Type B pancreatic cell (in vitro differentiated cells): ENCODE measurements at regions not wholly inside any gene's neighbourhood (a gene's known extent, or its start where the extent isn't known, plus 50 kb on each side); places are given as distances from the start of the nearest gene placed in this dataset.

ENCODE experiments used
- DNase-seq: peaks from one replicate; pipeline ENCODE4 v3.0.0; 2021; ENCODE audit warnings: mixed read lengths; ENCODE audit not compliant: unreplicated experiment; ENCODE audit errors: extremely low spot score
- H3K27ac Mint-ChIP-seq: 2 replicates; pipeline ENCODE4 v1.8.0; 2021; ENCODE audit warnings: mild to moderate bottlenecking, mixed read lengths
- H3K27me3 Mint-ChIP-seq: 2 replicates; pipeline ENCODE4 v1.8.0; 2021; ENCODE audit warnings: mixed read lengths
- H3K36me3 Mint-ChIP-seq: 2 replicates; pipeline ENCODE4 v1.8.0; 2021; ENCODE audit warnings: mixed read lengths
- H3K4me1 Mint-ChIP-seq: one replicate; pipeline ENCODE4 v1.8.0; 2021; ENCODE audit warnings: mixed read lengths; ENCODE audit not compliant: unreplicated experiment
- H3K4me3 Mint-ChIP-seq: 2 replicates; pipeline ENCODE4 v1.8.0; 2021; ENCODE audit warnings: mild to moderate bottlenecking, mixed read lengths
- H3K9me3 Mint-ChIP-seq: 2 replicates; pipeline ENCODE4 v1.8.0; 2021; ENCODE audit warnings: mixed read lengths
- CTCF ChIP-seq: fragments of 200-600 bp; sonication (generic); conservative IDR thresholded peaks from 2 replicates; pipeline ENCODE4 v1.5.0; 2021; ENCODE audit warnings: antibody characterized with exemption, mild to moderate bottlenecking

- DNase-seq = no peak
- H3K9me3 Mint-ChIP-seq = peaks cover 10% of the 10 kb centered on the region
- peaks cover 18% of the 10 kb centered on the region for H3K4me1 Mint-ChIP-seq
- H3K27ac Mint-ChIP-seq = peak overlapping the region; percentile 91
- H3K36me3 Mint-ChIP-seq = no peaks in the 10 kb centered on the region
- H3K27me3 Mint-ChIP-seq = no peaks in the 10 kb centered on the region
- no peak overlapping the region for H3K4me3 Mint-ChIP-seq
- TF ChIP-seq CTCF = no peak
Observed at GRCh38 chr3:102114264-102114979, 265.1 kb downstream of the NFKBIZ start.

DNA sequence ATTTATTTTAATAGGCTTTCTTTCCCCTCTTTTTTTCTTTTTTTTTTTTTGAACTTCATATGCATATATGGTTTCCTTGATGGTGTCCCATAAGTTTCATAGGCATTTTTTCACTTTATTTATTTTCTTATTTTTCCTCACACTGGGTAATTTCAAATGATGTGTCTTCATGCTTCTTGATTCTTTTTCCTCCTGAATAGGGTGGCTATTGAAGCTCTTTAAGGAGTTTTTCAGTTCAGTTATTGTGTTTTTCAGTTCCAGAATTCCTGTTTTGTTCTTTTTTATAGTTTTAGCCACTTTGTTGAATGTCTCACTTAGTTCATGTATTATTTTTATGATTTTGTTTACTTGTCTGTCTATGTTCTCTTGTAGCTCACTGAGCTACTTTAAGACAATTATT lies 273.2 kb downstream of the NFKBIZ start:
- Mint-ChIP-seq H3K27me3 (no peaks in the 10 kb centered on the region), H3K9me3 (peaks cover 4% of the 10 kb centered on the region), H3K36me3 (no peaks in the 10 kb centered on the region), H3K4me1 (no peaks in the 10 kb centered on the region), H3K27ac (no peak overlapping the region), H3K4me3 (no peak overlapping the region)
- no peak for DNase-seq
- TF ChIP-seq CTCF = no peak

GRCh38 chr3:102123590-102124190 lies 274.4 kb downstream of the NFKBIZ start:
- Mint-ChIP-seq H3K4me1 (no peaks in the 10 kb centered on the region), H3K4me3 (no peak overlapping the region), H3K36me3 (no peaks in the 10 kb centered on the region), H3K27ac (peak overlapping the region; percentile 68), H3K9me3 (peaks cover 4% of the 10 kb centered on the region), H3K27me3 (no peaks in the 10 kb centered on the region)
- TF ChIP-seq CTCF = no peak
- DNase-seq = no peak

- Mint-ChIP-seq H3K9me3 (peaks cover under 1% of the 10 kb centered on the region), H3K4me1 (no peaks in the 10 kb centered on the region), H3K27ac (no peak overlapping the region), H3K36me3 (no peaks in the 10 kb centered on the region), H3K4me3 (no peak overlapping the region), H3K27me3 (no peaks in the 10 kb centered on the region)
- TF ChIP-seq CTCF = no peak
- DNase-seq = no peak
Observed at GRCh38 chr3:102124282-102124681, 275.0 kb downstream of the NFKBIZ start.

- Mint-ChIP-seq H3K9me3 (no peaks in the 10 kb centered on the region), H3K4me3 (no peak overlapping the region), H3K36me3 (no peaks in the 10 kb centered on the region), H3K27ac (no peak overlapping the region), H3K27me3 (no peaks in the 10 kb centered on the region), H3K4me1 (no peaks in the 10 kb centered on the region)
- no peak for TF ChIP-seq CTCF
- no peak for DNase-seq
Observed at GRCh38 chr3:102124704-102125103, 275.4 kb downstream of the NFKBIZ start.
